CD4-positive, alpha-beta T cell treated with Interleukin-6 at 100 ng/mL for 8 hours (primary cell): ENCODE measurements at regions not wholly inside any gene's neighbourhood (a gene's known extent, or its start where the extent isn't known, plus 50 kb on each side); places are given as distances from the start of the nearest gene placed in this dataset.
"Not testable (repeated sequence)": the region's sequence is repeated elsewhere in the genome, so short reads cannot be mapped to it uniquely, and the experiment has no call there.

Source experiments
- DNase-seq: peaks from one replicate; pipeline ENCODE4 v3.0.0-alpha.2; 2020; ENCODE audit warnings: mixed read lengths, low spot score

- no peak for DNase-seq
Measured at GRCh38 chr10:21463436-21463835, 62.0 kb downstream of the SKIDA1 start.

GRCh38 chr10:21458126-21458871 is 67.2 kb downstream of the SKIDA1 start:
- DNase-seq = no peak

GRCh38 chr10:21456160-21456559 is 69.3 kb downstream of the SKIDA1 start:
- DNase-seq = no peak

GRCh38 chr10:21452203-21452602 is 73.3 kb downstream of the SKIDA1 start:
- no peak for DNase-seq

DNA sequence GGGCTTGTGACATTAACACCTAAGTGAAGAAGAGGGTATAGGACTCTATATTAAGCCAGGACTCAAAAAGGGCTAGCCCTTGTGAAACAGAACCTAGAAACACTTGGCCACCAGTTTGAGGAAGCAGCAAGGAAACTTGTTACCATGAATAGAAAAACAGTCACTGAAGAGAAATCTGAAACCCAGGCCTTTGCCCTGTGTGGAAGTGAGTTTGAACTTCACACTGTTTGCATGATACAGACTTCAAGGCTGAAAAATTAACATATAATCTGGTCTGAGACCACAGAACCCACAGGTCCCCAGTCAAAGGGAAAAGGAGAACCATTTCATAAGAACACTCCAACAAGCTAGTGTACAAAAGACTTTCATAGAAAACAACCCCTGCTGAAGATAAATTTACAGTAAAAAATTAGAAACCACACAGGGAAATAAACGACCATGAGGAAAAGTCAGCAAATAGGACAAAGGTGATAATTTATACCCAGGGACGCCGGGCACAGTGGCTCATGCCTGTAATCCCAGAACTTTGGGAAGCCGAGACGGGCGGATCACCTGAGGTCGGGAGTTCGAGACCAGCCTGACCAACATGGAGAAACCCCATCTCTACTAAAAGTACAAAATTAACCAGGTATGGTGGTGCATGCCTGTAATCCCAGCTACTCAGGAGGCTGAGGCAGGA is 76.1 kb downstream of the SKIDA1 start:
- DNase-seq = no peak

DNA sequence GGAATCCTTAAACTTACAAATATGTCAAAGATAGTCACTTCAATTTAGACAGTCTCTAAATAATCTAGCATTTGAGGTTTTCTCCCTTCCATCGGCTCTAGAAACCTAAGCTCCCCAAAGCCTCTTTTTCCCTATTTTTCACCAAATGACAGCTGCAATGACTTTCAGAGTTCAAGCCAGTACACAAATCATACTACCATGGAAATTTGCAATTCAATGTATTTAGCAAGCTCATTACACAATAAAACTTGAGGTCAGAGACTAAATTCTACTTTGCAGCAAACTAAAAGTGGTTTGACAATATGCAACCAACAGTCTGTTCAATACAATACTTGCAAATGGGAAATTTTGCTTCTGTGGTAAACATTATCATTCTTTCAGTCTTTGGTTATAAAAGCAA is 80.3 kb downstream of the SKIDA1 start:
- DNase-seq = no peak

DNA sequence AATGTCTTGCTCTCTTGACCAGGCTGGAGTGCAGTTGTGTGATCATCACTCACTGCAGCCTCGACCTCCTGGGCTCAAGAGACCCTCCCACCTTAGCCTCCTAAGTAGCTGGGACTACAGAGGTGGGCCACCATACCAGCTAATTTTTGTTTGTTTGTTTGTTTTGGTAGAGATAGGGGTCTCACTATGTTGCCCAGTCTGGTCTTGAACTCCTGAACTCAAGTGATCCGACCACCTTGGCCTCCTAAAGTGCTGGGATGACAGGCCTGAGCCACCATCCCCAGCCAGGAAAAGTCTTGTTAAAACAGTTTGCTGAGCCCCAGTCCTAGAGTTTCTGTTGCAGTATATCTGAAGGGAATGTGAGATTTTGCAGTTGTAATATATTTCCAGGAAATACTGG is 83.9 kb downstream of the SKIDA1 start:
- no peak for DNase-seq

DNA sequence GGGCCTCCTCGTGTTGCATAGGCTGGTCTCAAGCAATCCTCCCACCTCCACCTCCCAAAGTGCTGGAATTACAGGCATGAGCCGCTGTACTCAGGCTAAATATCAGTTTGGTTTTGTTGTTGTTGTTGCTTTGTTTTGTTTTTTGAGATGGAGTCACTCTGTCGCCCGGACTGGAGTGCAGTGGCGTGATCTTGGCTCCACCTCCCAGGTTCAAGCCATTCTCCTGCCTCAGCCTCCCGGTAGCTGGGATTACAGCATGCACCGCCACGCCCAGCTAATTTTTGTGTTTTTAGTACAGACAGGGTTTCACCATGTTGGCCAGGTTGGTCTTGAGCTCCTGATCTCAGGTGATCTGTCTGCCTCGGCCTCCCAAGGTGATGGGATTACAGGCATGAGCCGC is 86.6 kb downstream of the SKIDA1 start:
- not testable (repeated sequence) for DNase-seq

DNA sequence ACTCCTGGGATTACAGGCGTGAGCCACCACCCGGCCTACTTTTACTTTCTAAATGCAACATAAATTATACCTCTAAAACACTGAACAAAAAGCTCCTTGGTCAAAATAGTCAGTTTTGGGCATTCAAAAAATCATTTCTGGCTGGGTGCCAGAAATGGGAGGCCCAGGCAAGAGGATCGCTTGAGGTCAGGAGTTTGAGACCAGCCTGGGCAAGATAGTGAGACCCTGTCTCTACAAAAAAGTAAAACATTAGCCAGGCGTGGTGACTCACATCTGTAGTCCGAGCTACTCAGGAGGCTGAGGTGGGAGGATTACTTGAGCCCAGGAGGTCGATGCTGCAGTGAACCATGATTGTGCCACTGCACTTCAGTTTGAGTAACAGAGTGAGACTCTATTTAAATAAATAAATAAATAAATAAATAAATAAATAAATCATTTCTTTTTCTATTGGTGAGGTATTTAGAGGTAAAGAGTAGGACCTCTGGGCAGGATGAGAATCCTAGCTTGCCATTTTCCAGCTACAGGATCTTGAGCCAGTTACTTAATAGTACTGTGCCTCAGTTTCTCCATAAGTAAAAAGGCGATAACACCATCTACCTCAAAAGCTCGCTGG is 87.6 kb downstream of the SKIDA1 start:
- no peak for DNase-seq

- DNase-seq = no peak
Measured at GRCh38 chr10:21432266-21432665, 93.2 kb downstream of the SKIDA1 start.

- no peak for DNase-seq
Measured at GRCh38 chr10:21431799-21432198, 93.7 kb downstream of the SKIDA1 start.

DNA sequence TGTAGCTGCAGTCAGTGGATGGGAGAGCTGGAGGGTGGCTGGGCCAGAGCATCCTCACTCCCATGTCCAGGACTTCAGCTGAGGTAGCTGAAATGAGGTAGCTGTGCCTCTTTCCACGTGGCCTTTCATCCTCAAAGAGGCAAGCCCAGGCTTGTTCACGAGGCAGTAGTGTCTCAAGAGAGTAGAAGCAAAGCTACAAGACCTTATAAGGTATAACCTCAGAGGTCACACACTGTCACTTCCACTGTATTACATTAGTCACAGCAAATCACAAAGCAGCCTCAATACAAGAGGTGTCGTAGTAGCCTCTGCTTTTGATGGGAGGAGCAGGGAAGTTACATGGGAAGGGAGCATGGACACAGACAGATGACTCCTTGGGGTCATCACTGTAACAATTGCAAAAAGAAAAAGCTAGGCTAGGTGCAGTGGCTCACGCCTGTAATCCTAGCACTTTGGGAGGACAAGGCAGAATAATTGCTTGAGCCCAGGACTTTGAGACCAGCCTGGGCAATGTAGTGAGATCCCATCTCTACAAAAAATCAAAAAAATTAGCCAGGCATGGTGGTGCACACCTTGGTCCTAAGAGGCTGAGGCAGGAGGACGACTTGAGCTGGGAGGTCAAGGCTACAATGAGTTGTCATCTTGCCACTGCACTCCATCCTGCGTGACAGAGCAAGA is 97.5 kb downstream of the SKIDA1 start:
- DNase-seq = no peak

DNA sequence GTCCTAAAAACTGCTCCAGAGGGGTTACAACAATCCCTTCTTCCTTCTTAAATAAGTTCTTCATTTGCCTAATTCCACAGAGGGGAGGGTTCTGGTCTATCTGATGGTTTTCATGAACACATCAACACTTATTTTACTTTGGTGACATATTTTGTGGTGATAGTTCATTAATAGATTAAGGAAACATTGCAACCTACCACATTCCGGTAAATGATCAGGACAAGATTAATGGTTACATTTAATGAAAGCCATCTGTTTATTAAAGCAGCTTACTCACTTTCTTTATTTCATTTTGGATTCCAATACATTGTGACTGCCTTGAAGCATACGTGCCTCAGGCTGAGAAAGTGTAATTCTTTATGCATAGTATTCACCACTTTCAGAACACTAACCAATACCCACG is 101.0 kb downstream of the SKIDA1 start:
- no peak for DNase-seq

GRCh38 chr10:21423850-21424249 is 101.6 kb downstream of the SKIDA1 start:
- no peak for DNase-seq

DNA sequence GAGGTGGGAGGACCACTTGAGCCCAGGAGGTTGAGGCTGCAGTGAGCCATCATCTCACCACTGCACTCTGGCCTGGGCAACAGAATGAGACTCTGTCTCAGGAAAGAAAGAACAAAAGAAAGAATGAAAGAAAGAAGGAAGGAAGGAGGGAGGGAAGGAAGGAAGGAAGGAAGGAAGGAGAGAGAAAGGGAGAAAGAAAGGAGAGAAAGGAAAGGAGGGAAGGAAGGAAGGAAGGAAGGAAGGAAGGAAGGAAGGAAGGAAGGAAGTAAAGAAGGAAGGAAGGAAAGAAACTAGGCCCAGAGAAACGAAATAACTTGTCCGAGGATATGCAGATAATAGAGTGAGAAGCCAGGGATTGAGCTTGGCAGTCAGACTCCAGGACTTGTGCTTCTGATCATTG is 102.1 kb downstream of the SKIDA1 start:
- DNase-seq = no peak

- no peak for DNase-seq
Measured at GRCh38 chr10:21421794-21422193, 103.7 kb downstream of the SKIDA1 start.

- no peak for DNase-seq
Measured at GRCh38 chr10:21421016-21421415, 104.5 kb downstream of the SKIDA1 start.

DNA sequence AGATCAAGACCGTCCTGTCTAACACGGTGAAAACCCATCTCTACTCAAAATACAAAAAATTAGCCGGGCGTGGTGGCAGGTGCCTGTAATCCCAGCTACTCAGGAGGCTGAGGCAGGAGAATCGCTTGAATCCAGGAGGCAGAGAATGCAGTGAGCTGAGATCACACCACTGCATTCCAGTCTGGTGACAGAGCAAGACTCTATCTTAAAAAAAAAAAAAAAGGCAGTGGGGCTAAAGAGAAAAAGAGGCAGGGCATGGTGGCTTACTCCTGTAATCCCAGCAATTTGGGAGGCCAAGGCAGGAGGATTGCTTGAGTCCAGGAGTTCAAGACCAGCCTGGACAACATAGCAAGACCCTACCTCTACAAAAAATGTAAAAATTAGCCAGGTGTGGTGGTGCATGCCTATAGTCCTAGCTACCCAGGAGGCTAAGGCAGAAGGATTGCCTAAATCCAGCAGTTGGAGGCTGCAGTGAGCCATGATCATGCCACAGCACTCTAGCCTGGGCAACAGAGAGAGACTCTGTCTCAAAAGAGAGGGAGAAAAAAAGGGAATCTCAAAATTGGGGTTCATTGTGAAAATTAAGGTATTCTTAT is 106.4 kb downstream of the SKIDA1 start:
- DNase-seq = not testable (repeated sequence)

- DNase-seq = no peak
Measured at GRCh38 chr10:21417172-21417712, 108.2 kb downstream of the SKIDA1 start.

DNA sequence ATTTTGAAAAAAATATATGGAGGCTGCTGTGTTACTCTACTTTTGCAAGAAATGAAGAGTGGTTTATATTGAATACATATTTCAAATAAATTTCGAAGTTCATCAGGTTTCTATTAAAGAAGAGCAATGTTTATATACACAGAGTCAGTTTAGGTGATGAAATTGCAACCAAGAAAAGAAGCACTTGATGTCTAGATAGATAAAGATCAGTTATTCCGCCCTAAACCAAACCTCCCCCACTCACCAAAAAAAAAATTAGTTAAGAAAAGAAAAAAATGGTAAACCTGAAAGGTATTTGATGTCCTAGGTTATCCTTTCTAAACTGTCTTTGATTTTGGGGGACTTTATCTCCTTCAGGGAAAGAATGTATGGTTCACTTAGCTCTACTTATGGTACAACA is 111.8 kb downstream of the SKIDA1 start:
- DNase-seq = no peak

DNA sequence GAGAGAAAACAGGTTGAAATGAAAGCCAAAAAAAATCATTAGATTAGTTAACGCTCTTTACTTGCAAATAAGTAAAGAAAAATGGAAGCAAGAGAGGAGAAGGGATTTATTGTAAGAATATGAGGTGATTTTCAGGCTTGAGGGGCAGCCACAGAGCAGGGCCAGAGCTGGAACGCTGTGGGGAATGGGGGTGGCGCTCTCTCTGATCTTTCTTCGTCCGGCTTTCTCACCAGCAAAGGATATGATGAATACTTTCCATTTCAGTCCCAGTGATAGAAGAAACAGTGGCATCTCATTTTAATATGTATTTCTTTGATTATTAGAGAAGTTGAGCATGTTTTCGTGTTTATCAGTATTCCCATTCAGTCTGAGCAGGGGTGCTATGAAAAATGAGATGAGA is 112.2 kb downstream of the SKIDA1 start:
- DNase-seq = no peak

- peak; percentile 4 for DNase-seq
Measured at GRCh38 chr10:21406595-21407193, 118.8 kb downstream of the SKIDA1 start.
